ENCODE measurements at regions not wholly inside any gene's neighbourhood (a gene's known extent, or its start where the extent isn't known, plus 50 kb on each side); places are given as distances from the start of the nearest gene placed in this dataset.
"Not testable (repeated sequence)": the region's sequence is repeated elsewhere in the genome, so short reads cannot be mapped to it uniquely, and the experiment has no call there.

DNA sequence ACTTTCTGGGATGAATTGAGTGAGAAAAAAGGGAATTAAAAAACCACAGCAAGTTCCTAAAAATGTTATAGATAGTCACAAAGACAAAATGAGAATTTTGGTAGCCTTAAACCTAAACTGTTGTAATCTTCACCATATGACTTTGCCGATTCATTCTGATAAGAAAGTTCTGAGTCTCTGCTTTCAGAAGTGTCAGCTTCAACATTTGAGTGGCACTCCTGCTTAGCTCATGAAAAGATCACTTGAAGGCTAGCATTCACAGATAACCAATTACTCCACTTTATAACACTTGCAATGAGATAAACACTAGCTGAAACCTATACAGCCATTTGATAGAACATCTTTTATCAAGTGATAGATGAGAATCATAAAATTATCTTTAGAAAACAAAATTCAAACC lies 288.1 kb upstream of the POU1F1 start:
- no peak for DNase-seq

GRCh38 chr3:87563712-87564111 lies 287.3 kb upstream of the POU1F1 start:
- no peak for DNase-seq

DNA sequence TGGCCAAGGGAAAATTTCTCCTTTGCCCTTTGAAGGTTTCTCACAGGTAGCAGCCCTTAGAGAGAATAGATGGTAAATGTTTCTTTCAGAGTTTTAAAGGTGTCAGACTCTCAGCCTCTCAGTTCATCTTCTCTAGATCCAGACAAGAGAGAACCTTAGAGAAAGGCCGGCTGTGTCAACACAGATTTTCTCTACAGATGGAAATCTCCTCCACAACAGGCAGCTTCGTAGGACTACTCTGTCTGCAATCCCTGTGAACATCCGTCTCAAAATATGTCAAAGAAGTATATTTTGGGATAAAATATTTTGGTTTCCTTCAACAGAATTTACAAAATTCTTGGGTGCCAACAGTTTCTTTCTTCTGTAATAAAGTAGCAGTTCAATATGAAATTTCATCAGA lies 282.1 kb upstream of the POU1F1 start:
- no peak for DNase-seq

GRCh38 chr3:87555290-87555689 lies 278.9 kb upstream of the POU1F1 start:
- no peak for DNase-seq

DNA sequence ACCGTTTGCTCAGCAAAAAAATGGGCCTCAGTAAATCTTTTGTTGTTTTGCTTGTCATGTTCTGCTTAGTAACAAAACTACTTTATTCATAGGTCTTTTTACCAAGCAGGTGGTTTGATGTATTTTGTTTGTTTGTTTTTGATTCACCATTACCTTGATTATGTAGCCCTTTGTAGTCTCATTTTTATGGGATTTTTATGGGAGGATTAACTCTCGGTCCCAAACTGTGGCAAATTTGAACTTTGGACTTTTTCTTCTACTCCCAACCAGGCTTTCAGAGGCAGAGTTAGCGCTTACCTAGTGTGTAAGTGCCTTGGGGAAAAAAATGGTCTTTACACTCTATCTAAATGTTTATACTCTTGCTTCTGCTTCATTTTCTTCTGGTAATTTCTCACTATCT lies 276.7 kb upstream of the POU1F1 start:
- DNase-seq = no peak

GRCh38 chr3:87550892-87551291 lies 274.5 kb upstream of the POU1F1 start:
- DNase-seq = no peak

- DNase-seq = no peak
Observed at GRCh38 chr3:87549208-87549607, 272.8 kb upstream of the POU1F1 start.

DNA sequence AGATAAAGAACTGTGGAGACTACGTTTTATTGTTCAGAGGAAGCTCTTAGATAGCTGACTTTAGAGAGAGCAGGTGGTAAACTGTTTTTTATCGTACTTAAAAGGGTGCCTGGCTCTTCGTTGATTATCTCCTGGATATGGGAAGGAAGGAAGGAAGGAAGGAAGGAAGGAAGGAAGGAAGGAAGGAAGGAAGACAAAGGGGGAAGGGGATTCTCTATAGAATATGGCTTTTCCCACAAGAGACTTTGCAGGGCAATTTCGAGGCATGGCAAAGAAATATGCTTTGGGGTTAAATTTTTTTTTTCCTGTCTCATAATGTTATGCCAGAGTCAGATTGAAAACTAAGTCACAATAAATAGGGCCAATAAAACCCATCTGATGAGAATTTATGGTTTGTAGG lies 271.9 kb upstream of the POU1F1 start:
- DNase-seq = no peak

GRCh38 chr3:87546216-87546615 lies 269.8 kb upstream of the POU1F1 start:
- DNase-seq = no peak

DNA sequence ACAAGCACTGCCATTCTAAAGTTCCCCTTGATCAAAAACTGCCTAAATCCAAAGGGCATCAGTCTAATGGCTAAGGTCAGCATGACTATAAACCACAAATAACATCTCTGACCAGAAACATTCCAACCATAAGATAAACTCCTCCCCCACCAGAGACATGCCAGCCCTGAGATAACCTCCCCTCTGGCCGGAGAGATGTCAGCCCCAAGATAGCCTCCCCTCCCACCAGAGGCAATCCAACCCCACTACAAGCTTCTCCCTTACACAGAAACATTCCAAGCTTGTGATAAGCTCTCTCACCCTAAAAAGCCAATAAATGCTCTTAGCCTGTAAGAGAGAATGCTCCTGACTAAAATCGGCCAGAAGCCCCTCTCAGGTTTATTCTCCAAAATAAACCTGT lies 267.0 kb upstream of the POU1F1 start:
- not testable (repeated sequence) for DNase-seq

DNA sequence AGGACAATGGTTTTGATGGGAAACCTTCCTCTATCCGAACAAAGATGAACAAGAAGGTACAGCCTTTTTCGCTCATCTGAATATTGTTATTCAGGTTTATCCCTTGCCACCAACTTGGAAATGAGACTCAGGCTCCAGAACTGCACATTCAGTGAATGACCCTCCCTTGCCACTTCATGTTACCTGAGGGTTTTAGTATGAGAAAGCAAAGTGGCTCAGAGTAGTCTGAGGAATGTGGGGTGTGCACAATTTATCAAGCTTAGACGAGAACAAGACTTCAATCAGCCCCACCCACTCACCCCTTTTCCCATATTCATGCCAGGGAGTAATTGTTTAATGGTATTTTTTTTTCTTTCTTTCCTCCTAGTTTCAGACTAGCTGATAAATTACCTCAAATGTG lies 265.3 kb upstream of the POU1F1 start:
- DNase-seq = no peak

GRCh38 chr3:87538722-87539121 lies 262.3 kb upstream of the POU1F1 start:
- not testable (repeated sequence) for DNase-seq

DNA sequence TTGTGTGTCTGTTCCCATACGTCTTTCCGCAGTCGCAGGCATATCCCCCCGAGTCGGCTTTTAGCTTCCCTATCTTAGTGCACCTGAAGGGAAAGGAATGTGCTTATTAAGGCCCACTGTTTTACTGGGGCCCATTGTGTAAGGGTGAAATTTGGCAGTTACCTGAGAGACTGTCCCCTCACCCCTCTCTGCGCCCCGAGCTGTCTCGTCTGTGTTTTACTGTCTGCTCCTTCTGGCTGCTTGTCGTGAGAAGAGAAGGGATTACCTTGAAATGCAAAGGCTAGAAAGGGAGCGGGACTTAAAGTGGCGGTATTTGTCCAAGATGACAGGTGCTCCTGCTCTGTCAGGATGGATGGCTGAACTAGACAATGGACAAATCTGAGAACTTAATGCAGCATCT lies 233.0 kb upstream of the POU1F1 start:
- no peak for DNase-seq

- DNase-seq = no peak
Observed at GRCh38 chr3:87508921-87509320, 232.5 kb upstream of the POU1F1 start.

DNA sequence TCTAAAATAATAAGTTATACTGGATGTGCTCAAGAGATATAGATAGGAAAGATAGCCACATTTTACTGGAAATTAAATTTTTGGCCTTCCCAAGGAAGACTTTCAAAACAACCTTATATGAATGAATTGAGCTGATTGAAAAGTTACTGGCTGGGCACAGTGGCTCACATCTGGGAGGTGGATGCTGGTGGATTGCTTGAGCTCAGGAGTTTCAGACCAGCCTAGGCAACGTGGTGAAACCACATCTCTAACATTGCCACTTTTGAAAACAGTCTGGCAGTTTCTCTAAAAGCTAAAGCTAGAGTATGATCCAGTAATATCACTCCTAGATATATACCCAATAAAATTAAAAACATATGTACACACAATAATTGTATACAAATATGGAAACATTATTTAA lies 231.4 kb upstream of the POU1F1 start:
- no peak for DNase-seq

GRCh38 chr3:87503900-87504498 lies 227.6 kb upstream of the POU1F1 start:
- DNase-seq = peak; percentile 38

- DNase-seq = no peak
Observed at GRCh38 chr3:87501076-87501475, 224.7 kb upstream of the POU1F1 start.

GRCh38 chr3:87498358-87499080 lies 222.1 kb upstream of the POU1F1 start:
- no peak for DNase-seq

GRCh38 chr3:87495938-87496337 lies 219.6 kb upstream of the POU1F1 start:
- DNase-seq = no peak

DNA sequence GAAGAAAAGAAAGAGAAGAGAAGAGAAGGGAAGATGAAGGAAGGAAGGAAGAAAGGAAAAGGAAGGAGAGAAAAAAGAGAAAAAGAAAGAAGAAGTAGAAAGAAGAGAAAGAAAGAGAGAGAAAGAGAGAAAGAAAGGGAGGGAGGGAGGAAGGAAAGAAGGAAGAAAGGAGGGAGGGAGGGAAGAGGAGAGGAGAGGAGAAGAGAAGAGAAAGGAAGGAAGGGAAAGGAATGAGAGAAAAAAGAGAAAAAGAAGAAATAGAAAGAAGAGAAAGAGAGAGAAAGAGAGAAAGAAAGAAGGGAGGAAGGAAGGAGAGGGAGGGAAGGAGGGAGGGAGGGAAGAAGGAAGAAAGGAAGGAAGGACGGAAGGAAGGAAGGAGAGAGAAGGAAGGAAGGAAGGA lies 217.9 kb upstream of the POU1F1 start:
- DNase-seq = no peak

DNA sequence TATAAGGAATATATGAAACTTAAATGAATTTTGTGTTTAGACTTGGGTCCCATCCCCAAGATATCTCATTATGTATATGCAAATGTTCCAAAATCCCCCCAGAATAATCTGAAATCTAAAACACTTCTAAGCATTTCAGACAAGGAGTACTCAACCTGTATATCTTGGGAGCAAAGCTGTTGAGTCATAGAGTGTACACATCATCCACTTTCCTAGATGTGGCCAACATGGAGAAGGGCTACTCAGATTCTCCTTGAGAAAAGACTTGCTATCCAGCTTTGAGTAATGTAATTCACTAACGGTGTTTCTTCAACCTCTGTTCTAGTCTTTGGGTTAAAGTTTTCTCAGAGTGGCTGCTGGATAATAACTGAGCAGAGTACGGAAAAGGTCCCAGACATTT lies 215.5 kb upstream of the POU1F1 start:
- no peak for DNase-seq

DNA sequence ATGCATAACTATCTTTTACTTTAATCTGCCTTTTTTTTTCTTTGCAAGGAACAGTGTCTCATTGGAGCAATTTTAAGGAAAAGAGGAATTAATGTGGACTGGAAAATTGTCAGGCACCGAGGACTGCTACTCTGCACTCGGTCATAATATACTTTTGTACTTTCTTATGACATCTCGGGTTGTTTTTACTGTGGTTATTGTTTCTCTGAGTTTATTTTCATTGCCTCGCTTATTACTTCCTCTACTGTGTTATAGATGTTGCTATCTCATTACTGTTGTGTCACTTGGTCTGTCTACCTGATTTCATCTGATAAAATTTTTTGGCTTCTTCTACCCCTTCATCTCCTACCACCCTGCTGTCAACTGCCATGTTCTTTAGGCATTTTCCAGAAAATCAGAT lies 213.5 kb upstream of the POU1F1 start:
- no peak for DNase-seq

DNA sequence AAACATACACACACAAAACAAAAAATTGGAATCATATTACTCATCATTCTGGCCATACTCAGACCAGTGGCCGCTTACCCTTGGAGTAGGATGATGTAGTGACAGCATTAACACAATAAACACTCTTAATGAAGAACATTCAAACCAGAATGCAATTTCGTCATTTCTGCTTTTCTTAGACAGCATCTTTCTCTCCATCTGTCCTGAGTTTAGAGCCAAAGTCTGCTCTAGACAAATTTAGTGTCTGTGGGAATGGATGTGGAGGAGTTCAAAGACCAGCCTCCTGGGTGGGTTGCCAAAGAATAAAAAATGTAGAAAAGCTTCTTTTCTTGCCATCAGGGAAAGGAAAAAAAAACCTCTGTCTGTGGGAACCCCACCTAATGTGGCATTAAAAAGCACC lies 212.4 kb upstream of the POU1F1 start:
- DNase-seq = no peak

DNA sequence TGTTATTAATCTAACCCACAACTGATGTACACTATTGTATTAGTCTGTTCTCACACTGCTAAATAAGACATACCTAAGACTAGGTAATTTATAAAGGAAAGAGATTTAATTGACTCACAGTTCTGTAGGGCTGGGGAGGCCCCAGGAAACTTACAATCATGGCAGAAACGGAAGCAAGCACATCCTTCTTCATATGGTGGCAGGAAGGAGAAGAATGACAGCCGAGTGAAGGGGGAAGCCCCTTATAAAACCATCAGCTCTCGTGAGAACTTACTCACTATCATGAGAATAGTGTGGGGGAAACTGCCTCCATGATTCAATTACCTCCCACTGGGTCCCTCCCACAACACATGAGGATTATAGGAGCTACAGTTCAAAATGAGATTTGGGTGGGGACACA lies 210.3 kb upstream of the POU1F1 start:
- not testable (repeated sequence) for DNase-seq

- DNase-seq = no peak
Observed at GRCh38 chr3:87486115-87486514, 209.7 kb upstream of the POU1F1 start.
